Stimulated activated CD4-positive, alpha-beta T cell treated with anti-CD3 and anti-CD28 coated beads, Interleukin-15, amount 100 ng/mL, for 24 hours (primary cell): ENCODE measurements at regions not wholly inside any gene's neighbourhood (a gene's known extent, or its start where the extent isn't known, plus 50 kb on each side); places are given as distances from the start of the nearest gene placed in this dataset.

Source experiments
- DNase-seq: peaks from one replicate; pipeline ENCODE4 v3.0.0-alpha.2; 2020

- no peak for DNase-seq
Observed at GRCh38 chr10:44087403-44087802, 297.5 kb downstream of the CXCL12 start.

DNA sequence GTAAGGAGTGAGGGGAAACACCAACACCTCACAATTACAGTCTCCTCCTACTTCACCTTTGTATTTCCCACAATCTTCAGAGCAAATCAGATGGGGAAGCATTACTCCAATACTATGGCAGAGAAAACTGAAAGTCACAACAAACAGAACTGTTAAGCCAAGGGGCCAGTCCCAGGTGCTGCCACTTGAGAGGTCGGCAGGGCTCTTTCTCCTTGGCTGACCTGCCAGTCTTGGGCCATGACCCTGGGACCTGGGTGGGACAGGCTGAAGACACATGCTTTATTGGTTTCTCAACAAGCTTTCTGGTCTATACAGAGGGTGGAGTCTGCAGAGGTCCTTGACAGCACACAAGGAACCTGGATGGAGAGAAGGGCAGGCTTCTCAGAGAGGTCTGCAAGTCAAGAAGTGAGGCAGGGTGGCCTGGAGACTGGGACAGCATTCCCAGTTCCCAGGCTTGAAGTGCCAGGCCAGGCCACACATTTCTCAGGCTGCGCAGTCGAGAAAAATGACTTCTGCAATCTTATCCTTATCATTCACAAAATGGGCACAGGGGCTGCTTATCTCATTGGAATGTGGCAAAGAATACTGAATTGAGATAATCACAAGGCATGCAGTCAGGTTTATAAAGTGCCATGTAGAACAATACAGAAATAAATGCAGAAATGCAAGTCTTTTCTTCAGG, 301.0 kb downstream of the CXCL12 start:
- DNase-seq = no peak

DNA sequence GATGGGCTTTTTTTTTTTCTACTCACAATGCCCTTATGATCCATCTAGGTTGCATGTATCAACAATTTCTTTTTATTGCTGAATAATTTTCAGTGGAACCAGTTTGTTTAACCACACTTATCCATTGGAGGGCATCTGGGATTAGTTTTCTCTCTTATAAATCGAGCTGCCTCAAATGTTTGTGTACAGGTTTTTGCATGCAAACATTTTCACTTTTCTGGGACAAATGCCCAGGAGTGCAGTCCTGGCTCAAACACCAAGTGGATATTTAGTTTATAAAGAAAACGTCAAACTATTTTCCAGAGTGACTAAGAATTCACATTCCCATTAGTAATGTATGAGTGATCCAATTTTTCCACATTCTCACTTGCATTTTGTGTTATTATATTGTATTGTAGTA, 313.4 kb downstream of the CXCL12 start:
- no peak for DNase-seq

GRCh38 chr10:44070282-44070681, 314.6 kb downstream of the CXCL12 start:
- no peak for DNase-seq

DNA sequence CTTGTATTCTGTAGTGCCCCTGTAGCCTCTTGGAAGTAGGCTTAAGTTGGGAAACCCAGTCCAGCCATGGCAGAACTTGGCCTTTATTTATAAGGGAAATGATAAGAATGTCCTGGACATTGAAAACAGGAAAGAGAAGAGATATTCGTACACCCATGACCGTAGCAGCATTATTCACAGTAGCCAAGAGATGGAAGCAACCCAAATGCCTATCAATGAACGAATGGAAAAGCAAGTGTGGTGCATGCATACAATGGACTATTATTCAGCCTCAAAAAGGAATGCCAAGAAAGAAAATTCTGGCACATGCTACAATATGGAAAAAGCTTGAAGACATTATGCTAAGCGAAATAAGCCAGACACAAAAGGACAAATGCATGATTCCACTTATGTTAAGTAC, 315.3 kb downstream of the CXCL12 start:
- no peak for DNase-seq

DNA sequence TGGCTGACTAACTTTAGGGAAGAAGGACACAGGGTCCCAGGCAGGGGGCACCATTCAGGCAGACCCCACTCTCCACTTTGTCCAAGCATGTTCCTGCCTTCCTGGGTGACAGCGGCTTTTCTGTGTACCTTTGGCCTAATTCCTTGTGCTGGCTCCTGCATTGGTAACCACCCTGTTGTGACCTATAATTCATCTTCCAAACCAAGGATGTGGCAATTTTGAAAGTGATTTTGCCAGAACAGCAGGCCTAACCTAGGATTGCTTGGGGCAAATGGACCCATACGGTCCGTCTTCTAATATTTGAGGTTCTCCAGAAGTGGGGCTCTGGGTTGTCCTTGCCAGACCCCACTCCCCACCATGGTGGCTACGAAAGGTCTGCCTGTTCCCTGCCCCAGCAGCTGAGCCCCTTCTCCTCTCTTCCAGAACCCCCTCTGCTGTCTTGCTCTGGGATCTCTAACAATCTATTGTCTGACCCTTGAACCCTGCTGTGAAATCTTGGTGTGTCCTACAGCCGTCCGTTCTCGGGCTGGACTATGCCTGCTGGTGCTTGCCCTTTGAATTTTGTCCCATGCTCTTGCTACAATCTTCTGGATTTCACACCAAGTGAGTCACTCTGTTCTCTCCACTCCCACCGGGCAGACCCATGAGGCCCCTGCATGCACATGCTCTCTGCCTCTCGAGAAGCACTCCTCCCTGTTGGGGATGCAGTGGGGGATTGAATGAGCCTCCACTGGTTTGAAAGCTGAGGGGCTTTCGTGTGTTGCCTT, 316.0 kb downstream of the CXCL12 start:
- no peak for DNase-seq

GRCh38 chr10:44067432-44067831, 317.5 kb downstream of the CXCL12 start:
- DNase-seq = no peak

DNA sequence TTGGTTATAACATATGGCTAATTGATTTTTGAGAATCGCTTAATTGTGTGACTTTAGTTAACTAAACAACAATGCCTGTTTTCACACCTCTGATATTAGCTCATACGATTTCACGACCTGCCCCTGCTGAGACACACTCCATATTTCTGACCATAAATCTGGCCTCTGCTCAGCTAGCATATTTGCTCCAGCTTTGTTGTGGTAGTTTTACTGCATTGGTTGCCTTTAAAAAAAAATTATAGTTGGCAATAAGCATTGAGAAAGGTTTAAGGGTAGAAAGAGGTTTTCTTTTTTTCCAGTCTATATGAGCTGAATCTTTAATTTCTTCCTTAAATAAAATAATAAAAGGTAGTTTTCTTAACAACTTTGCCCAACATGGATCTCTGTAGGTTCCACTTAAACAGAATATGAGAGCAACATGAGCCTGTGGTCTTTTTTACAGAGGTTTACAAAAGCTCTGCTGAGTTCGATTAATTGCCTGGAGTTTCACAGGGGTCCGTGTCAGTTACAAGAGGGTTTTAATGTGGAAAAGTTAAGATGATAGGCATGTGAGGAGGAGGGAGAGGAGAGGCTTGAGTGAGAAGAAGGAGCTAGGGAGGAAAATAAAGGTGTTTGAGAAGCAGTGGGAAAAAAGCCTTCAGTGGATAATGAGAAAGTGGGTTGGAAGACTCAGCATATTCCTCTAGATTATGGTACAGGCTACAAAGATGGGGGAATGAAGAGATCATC, 318.2 kb downstream of the CXCL12 start:
- no peak for DNase-seq

DNA sequence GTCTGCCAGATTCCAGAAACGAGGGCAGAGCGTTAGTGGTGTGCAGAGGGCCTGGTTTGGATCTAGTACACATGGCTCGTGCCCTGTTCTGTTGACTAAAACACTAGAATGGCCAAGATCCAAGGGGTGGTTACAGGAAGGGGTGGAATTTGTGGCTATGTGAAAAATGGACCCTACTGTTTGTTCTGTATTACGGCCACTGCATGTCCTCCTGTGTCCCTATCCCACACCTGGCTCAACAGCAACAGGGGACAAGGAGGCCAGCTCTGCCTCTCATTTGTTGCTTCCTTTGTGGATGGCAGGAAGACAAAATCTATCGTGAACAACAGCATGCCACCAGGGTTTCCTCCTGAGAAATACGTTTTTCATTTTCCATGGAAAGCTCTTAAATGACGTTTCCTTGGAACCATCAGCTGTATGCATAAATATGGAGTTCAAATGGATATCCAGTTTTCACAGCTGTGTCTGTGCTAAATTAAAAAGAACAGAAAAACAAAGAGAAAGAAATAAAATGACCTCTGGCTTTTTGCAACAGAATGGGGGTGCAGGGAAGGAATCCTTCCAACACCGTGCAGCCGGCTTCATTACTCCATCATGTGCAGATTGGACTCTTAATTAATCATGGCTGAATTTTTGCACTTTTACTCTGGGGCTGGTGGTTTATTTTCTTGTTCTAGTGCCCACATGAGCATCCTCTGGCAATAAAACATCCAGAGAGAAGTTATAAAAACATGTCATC, 318.9 kb downstream of the CXCL12 start:
- no peak for DNase-seq

- no peak for DNase-seq
Observed at GRCh38 chr10:44064987-44065787, 319.7 kb downstream of the CXCL12 start.

DNA sequence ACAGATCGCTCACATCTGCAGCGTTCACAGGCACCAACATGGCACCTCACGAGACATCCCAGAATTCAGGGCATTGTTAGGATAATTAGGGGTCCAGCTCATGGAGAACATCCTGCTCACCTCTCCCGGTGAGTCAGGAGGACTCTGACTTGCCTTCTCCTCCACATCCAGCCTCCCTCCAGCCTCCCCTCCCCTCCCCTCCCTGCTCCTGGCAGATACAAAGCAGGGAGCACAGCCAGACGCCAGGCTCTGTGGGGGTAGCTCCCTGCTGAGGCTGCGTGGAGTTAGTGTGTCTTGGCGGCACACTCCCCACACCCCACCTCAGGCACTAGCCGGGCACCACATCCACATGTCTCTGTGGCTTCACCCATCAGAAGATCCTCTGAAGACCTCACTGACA, 320.6 kb downstream of the CXCL12 start:
- DNase-seq = no peak

GRCh38 chr10:44063686-44064085, 321.2 kb downstream of the CXCL12 start:
- DNase-seq = no peak

DNA sequence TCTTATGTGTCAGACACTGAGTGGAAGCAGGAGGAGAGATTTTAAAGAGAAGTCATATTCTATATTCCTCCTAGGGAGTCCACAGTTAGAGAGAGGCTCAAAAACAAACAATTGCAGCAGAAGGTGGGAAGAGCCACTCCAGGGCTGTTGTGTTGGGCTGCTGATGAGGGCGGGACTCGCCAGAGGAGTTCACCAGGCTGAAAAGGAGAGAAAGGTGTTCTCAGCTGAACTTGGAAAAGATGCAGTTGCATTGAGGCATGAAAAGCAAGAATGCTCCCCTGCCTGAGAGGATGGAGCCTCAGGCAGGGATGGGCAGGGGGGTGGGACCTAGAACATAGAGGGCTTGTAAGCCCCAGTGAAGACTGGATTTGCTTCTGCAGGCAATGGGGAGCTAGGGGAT, 324.2 kb downstream of the CXCL12 start:
- no peak for DNase-seq

DNA sequence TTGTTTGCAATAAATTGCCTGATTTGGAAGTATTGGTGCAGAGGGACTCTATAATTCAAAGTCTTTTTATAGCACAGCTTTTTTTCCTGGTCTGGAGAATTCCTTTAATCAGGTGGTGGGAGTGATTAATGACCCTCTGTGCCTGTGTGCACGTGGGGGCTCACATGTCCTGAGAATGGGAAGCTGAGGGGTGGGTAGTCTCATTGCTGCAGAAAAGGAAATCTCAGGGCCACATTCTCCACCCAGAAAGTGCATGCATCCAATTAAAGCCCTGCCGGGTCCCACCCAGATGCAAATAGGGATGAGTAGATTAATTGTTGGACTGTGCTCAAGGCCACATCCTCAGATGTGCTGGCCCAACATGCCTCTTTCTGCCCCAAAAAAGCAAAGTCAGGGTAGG, 324.7 kb downstream of the CXCL12 start:
- no peak for DNase-seq

DNA sequence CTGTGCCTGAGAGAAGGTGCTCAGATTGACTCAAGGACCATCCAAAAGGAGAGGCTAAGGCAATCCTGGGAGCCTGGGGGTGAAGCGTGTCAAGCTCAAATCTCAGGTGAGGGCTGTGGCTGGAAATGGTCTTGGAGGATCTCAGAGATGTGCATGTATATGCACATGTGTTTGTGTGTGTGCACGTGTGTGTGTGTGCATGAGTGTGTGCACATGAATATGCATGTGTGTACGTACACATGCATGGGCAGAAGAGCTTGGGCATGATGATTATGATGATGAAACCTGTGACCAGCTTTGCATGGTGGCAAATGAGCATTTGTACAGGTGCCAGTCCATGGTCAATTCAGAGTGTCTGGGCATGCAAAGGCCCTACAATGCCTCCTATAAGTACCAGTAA, 326.6 kb downstream of the CXCL12 start:
- DNase-seq = no peak

GRCh38 chr10:44056967-44057805, 327.7 kb downstream of the CXCL12 start:
- DNase-seq = no peak

DNA sequence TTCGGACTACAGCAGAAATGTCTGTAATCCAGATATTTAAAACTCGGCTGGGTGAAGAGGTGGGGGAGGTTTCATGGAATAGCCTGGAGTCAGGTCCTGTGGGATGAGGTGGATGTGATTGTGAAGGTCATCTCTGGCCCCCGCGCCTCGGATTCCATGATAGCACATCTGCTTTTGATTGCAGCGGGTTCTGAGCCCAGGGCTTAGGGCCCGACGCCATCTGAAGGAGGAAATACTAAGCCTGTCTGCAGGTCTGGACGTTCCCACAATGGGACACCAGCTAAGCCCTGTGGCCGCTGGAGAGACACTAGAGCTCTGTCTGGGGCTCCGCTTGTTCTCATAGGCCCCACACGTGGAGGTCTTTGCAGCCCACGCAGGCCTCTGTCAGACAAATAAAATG, 328.7 kb downstream of the CXCL12 start:
- DNase-seq = no peak

DNA sequence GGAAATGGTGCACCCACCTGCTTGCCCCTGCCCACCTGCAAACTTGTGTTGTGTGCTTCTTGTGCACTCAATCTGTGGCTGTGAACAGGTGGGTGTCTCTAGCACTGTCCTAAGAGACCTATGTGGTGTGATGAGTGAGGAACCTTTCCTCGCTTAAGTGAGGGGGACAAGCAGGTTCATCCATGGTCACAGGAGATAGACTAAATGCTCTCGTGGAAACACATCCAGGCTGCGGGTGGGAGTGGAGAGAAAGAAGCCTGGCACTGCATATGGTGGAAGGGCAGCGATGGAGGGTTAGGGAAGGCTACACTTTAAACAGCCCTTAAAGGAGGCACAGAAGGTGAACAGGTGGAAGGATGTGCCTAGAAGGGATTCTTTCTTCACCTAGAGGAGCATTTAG, 330.9 kb downstream of the CXCL12 start:
- no peak for DNase-seq

DNA sequence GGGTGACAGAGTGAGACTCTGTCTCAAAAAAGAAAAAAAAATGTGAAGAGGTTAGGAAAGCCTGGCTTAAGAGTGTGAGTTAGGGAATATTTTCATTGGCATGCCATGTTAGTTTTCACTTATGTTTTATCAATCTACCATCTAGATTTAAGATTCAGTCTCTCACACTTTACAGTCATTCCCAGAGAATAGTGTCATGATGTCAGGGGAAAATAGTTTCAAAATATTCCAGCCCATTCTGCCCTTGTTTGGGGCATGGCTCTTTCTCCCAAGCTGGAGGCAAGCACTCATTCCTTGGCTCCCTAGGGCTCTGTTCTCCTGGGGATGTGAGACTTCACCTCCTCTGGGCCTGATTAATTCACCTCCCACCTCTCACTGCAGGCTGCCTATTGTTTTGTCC, 331.5 kb downstream of the CXCL12 start:
- no peak for DNase-seq

GRCh38 chr10:44051584-44052385, 333.1 kb downstream of the CXCL12 start:
- no peak for DNase-seq

DNA sequence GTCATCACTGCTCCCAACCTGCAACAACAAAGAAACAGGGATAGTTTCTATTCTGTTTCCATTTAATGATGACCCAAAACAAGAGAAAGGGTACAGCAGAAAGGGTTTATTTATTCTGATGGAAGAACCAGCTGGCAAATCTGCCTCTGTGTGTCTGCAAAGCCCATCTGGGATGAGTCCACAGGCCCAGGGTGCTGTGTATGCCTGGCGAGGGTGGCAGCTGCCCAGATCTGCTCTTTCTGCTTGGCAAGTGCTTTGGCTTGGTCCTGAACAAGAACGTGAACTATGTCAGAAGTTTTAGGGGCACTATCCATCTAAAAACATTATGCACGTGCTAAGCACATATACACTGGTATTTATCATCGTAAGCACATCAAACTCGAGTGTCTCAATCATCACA, 333.8 kb downstream of the CXCL12 start:
- no peak for DNase-seq
